Dedifferentiated amniotic fluid mesenchymal stem cell (primary cell): ENCODE measurements at regions not wholly inside any gene's neighbourhood (a gene's known extent, or its start where the extent isn't known, plus 50 kb on each side); places are given as distances from the start of the nearest gene placed in this dataset.
"Not testable (repeated sequence)": the region's sequence is repeated elsewhere in the genome, so short reads cannot be mapped to it uniquely, and the experiment has no call there.

Source experiments
- DNase-seq: peaks from one replicate; pipeline ENCODE4 v3.0.0-alpha.2; 2016; ENCODE audit errors: extremely low spot score

- no peak for DNase-seq
Measured at GRCh38 chr3:110323349-110323748, 748.3 kb upstream of the NECTIN3 start.

- DNase-seq = no peak
Measured at GRCh38 chr3:110324171-110324705, 747.4 kb upstream of the NECTIN3 start.

- no peak for DNase-seq
Measured at GRCh38 chr3:110327870-110328269, 743.7 kb upstream of the NECTIN3 start.

- DNase-seq = not testable (repeated sequence)
Measured at GRCh38 chr3:110331562-110331961, 740.1 kb upstream of the NECTIN3 start.

GRCh38 chr3:110332629-110333028 lies 739.0 kb upstream of the NECTIN3 start:
- no peak for DNase-seq

GRCh38 chr3:110341047-110341446 lies 730.6 kb upstream of the NECTIN3 start:
- peak; percentile 54 for DNase-seq

- DNase-seq = no peak
Measured at GRCh38 chr3:110343376-110343775, 728.2 kb upstream of the NECTIN3 start.

- no peak for DNase-seq
Measured at GRCh38 chr3:110343945-110344344, 727.7 kb upstream of the NECTIN3 start.

- no peak for DNase-seq
Measured at GRCh38 chr3:110344487-110344886, 727.1 kb upstream of the NECTIN3 start.

- no peak for DNase-seq
Measured at GRCh38 chr3:110344897-110345767, 726.5 kb upstream of the NECTIN3 start.

GRCh38 chr3:110349295-110349694 lies 722.3 kb upstream of the NECTIN3 start:
- no peak for DNase-seq

GRCh38 chr3:110352841-110353604 lies 718.6 kb upstream of the NECTIN3 start:
- no peak for DNase-seq

- DNase-seq = no peak
Measured at GRCh38 chr3:110362751-110363150, 708.9 kb upstream of the NECTIN3 start.

GRCh38 chr3:110367289-110367688 lies 704.3 kb upstream of the NECTIN3 start:
- not testable (repeated sequence) for DNase-seq

- no peak for DNase-seq
Measured at GRCh38 chr3:110375751-110376518, 695.7 kb upstream of the NECTIN3 start.

- DNase-seq = no peak
Measured at GRCh38 chr3:110378481-110378880, 693.1 kb upstream of the NECTIN3 start.

- DNase-seq = no peak
Measured at GRCh38 chr3:110381992-110382391, 689.6 kb upstream of the NECTIN3 start.

GRCh38 chr3:110383356-110383755 lies 688.3 kb upstream of the NECTIN3 start:
- DNase-seq = no peak

- DNase-seq = peak; percentile 84
Measured at GRCh38 chr3:110384601-110385000, 687.0 kb upstream of the NECTIN3 start.

- no peak for DNase-seq
Measured at GRCh38 chr3:110389005-110389404, 682.6 kb upstream of the NECTIN3 start.

GRCh38 chr3:110390372-110390771 lies 681.2 kb upstream of the NECTIN3 start:
- DNase-seq = no peak

GRCh38 chr3:110391042-110391441 lies 680.6 kb upstream of the NECTIN3 start:
- no peak for DNase-seq
